HEK293T (cell line): ENCODE measurements at regions not wholly inside any gene's neighbourhood (a gene's known extent, or its start where the extent isn't known, plus 50 kb on each side); places are given as distances from the start of the nearest gene placed in this dataset.
"Not testable (repeated sequence)": the region's sequence is repeated elsewhere in the genome, so short reads cannot be mapped to it uniquely, and the experiment has no call there.

Experiments used
- HDGF ChIP-seq: fragments of 450-650 bp; IDR thresholded peaks from 2 replicates; pipeline ENCODE4 v1.6.1; 2017; ENCODE audit warnings: antibody characterized with exemption, borderline replicate concordance
- TARDBP ChIP-seq: fragments of 450-650 bp; IDR thresholded peaks from 2 replicates; pipeline ENCODE4 v1.6.1; 2016

DNA sequence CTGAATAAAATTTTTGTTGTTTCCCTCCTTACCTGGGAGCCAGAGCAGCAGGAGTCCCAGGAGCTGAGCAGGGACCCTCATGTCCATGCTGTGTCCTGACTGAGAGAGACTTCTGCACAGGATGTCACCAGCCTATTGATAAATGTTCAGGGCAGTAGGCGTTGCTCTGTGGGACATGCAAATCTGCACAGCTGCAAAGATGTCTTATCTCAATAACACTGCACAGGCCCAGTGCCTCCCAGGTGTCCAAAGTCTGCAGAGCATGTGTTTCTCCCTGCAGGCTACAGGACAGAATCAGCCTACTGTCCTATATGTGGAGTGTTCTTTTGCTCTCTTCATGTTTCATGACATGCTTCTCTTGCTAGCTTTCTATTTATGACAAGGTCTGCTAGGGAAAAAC, 522.3 kb downstream of the RPIA start:
- not testable (repeated sequence) for TF ChIP-seq HDGF, TARDBP
